ENCODE measurements at regions not wholly inside any gene's neighbourhood (a gene's known extent, or its start where the extent isn't known, plus 50 kb on each side); places are given as distances from the start of the nearest gene placed in this dataset.
A peak's percentile ranks its signal among the peaks of the same experiment; 100 is the strongest.

GRCh38 chr2:19246496-19246895 is 111.9 kb downstream of the OSR1 start:
- ChIA-PET POLR2A (no interaction called here), CTCF (no interaction called here)
- Histone ChIP-seq H3K4me3 (ENCODE audit: low read depth, low read length) (no peak overlapping the region), H3K36me3 (ENCODE audit: control insufficient read depth, insufficient read depth, low read length) (no peaks in the 10 kb centered on the region), H3K27me3 (ENCODE audit: control insufficient read depth, insufficient read depth, low read length) (no peaks in the 10 kb centered on the region)
- no peak for DNase-seq (ENCODE audit: low read depth)
- TF ChIP-seq CTCF (IDR thresholded peaks at IDR 0.05; ENCODE audit: insufficient read depth, low read depth, low read length), result no peak

GRCh38 chr2:19244460-19245363 is 113.7 kb downstream of the OSR1 start:
- ChIA-PET CTCF (no interaction called here), POLR2A (no interaction called here)
- Histone ChIP-seq H3K27me3 (ENCODE audit: control insufficient read depth, insufficient read depth, low read length) (no peaks in the 10 kb centered on the region), H3K4me3 (ENCODE audit: low read depth, low read length) (no peak overlapping the region), H3K36me3 (ENCODE audit: control insufficient read depth, insufficient read depth, low read length) (no peaks in the 10 kb centered on the region)
- TF ChIP-seq CTCF (IDR thresholded peaks at IDR 0.05; ENCODE audit: insufficient read depth, low read depth, low read length), result no peak
- no peak for DNase-seq (ENCODE audit: low read depth)

- H3K4me3 ChIP-seq (ENCODE audit: low read depth, low read length), result no peak overlapping the region
- no peaks in the 10 kb centered on the region for H3K36me3 ChIP-seq (ENCODE audit: control insufficient read depth, insufficient read depth, low read length)
- no peak for TF ChIP-seq CTCF (IDR thresholded peaks at IDR 0.05; ENCODE audit: insufficient read depth, low read depth, low read length)
- H3K27me3 ChIP-seq (ENCODE audit: control insufficient read depth, insufficient read depth, low read length), result no peaks in the 10 kb centered on the region
- CTCF ChIA-PET, result no interaction called here
- POLR2A ChIA-PET, result interaction anchor here (0.6 kb wide), 1 partner anchor 42 kb away, joined by 3 read pairs; no protein-coding TSS in a partner anchor
- no peak for DNase-seq (ENCODE audit: low read depth)
Observed at GRCh38 chr2:19238440-19239060, 119.9 kb downstream of the OSR1 start.

GRCh38 chr2:19235308-19235707 is 123.1 kb downstream of the OSR1 start:
- H3K27me3 ChIP-seq (ENCODE audit: control insufficient read depth, insufficient read depth, low read length), result no peaks in the 10 kb centered on the region
- CTCF ChIA-PET, result no interaction called here
- peak; percentile 47 for DNase-seq (ENCODE audit: low read depth)
- POLR2A ChIA-PET, result no interaction called here
- no peak overlapping the region for H3K4me3 ChIP-seq (ENCODE audit: low read depth, low read length)
- no peaks in the 10 kb centered on the region for H3K36me3 ChIP-seq (ENCODE audit: control insufficient read depth, insufficient read depth, low read length)
- TF ChIP-seq CTCF (IDR thresholded peaks at IDR 0.05; ENCODE audit: insufficient read depth, low read depth, low read length), result no peak

GRCh38 chr2:19232312-19232711 is 126.1 kb downstream of the OSR1 start:
- DNase-seq (ENCODE audit: low read depth), result no peak
- no peaks in the 10 kb centered on the region for H3K36me3 ChIP-seq (ENCODE audit: control insufficient read depth, insufficient read depth, low read length)
- H3K27me3 ChIP-seq (ENCODE audit: control insufficient read depth, insufficient read depth, low read length), result no peaks in the 10 kb centered on the region
- no peak for TF ChIP-seq CTCF (IDR thresholded peaks at IDR 0.05; ENCODE audit: insufficient read depth, low read depth, low read length)
- ChIA-PET POLR2A (no interaction called here), CTCF (no interaction called here)
- no peak overlapping the region for H3K4me3 ChIP-seq (ENCODE audit: low read depth, low read length)

Measured in BJ (cell line).